Tibial nerve (tissue), 4 donors: ENCODE measurements at regions not wholly inside any gene's neighbourhood (a gene's known extent, or its start where the extent isn't known, plus 50 kb on each side); places are given as distances from the start of the nearest gene placed in this dataset.

Source experiments
- CTCF ChIP-seq, 5 experiments: fragments of 200-600 bp in 3 of 5; fragments of 450-650 bp in 2 of 5; sonication (generic) in 3 of 5; IDR thresholded peaks; one replicate each; pipeline ENCODE4 v1.5.1; 2016 to 2019; ENCODE audit warnings: antibody characterized with exemption in 5 of 5, mild to moderate bottlenecking in 3 of 5, moderate library complexity in 2 of 5
- EP300 ChIP-seq, 2 donors: sonication (generic); formaldehyde crosslinking; IDR thresholded peaks; one replicate each; pipeline ENCODE4 v1.6.1; 2017; ENCODE audit warnings: antibody characterized with exemption in 2 of 2, mild to moderate bottlenecking in 1 of 2
- POLR2A ChIP-seq, 2 donors: fragments of 450-650 bp; IDR thresholded peaks; one replicate each; pipeline ENCODE4 v1.6.1; 2017; ENCODE audit warnings: antibody characterized with exemption in 2 of 2, mild to moderate bottlenecking in 2 of 2, moderate library complexity in 2 of 2

- TF ChIP-seq CTCF (IDR thresholded peaks at IDR 0.05) (no peak), POLR2A (IDR thresholded peaks at IDR 0.05) (no peak), EP300 (IDR thresholded peaks at IDR 0.05) (no peak)
These were observed 212.3 kb downstream of the RPS12 start for GRCh38 chr6:133026705-133027104.
